ENCODE measurements at regions not wholly inside any gene's neighbourhood (a gene's known extent, or its start where the extent isn't known, plus 50 kb on each side); places are given as distances from the start of the nearest gene placed in this dataset.

DNA sequence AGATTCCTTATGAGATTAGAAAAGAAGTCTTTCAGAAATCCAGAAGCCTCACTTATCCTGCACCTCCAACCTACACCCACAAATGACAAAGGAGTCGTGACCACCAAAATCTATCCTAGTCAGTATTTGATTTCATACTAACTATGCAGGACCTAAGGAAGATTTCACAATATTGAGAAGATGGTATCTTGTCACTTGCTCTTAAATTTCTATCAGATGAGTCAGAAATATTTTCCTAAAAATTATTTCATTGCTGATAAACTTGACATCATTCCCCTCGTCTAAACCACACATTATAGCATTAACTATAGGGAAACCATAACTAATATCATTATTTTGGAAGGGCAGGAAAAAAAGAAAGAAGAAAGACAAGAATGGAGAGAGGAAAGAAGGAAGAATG lies 138.0 kb upstream of the THBS1 start:
- peaks cover 10% of the 10 kb centered on the region for H3K27me3 Mint-ChIP-seq (ENCODE audit: low read depth, poor library complexity)
- no peak overlapping the region for H3K4me3 Mint-ChIP-seq
- peaks cover 20% of the 10 kb centered on the region for H3K4me1 Mint-ChIP-seq
- DNase-seq: no peak
- H3K9me3 Mint-ChIP-seq: no peaks in the 10 kb centered on the region
- TF ChIP-seq, protein P1, sequence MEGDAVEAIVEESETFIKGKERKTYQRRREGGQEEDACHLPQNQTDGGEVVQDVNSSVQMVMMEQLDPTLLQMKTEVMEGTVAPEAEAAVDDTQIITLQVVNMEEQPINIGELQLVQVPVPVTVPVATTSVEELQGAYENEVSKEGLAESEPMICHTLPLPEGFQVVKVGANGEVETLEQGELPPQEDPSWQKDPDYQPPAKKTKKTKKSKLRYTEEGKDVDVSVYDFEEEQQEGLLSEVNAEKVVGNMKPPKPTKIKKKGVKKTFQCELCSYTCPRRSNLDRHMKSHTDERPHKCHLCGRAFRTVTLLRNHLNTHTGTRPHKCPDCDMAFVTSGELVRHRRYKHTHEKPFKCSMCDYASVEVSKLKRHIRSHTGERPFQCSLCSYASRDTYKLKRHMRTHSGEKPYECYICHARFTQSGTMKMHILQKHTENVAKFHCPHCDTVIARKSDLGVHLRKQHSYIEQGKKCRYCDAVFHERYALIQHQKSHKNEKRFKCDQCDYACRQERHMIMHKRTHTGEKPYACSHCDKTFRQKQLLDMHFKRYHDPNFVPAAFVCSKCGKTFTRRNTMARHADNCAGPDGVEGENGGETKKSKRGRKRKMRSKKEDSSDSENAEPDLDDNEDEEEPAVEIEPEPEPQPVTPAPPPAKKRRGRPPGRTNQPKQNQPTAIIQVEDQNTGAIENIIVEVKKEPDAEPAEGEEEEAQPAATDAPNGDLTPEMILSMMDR (IDR thresholded peaks at IDR 0.05): no peak
- no peak overlapping the region for H3K27ac Mint-ChIP-seq
- H3K36me3 Mint-ChIP-seq (ENCODE audit: low read depth): no peaks in the 10 kb centered on the region

DNA sequence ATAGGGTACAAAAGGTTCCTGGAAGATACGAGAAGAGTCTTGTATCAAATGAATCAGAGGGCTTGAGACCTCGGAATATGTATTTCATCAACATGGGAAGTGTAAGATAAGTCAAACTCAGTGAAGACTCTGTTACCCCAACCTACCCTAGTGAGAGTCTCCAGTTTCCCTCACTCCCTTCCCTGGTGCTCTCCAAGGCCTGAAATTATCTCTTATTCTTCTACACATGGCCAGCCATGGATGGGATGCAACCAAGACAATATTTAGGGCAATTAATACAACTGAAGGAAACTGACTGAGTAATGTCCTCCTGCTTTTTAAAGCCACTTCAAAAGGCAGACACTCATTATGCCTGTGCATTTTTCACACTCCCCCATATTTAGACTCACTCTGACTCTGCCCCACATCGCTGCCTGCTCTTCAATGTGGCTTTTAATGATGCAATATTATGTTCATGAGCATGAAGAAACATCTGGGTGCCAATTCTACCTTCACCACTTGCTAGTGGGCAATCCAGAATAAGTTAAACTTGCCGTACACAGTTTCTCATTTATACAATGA lies 137.1 kb upstream of the THBS1 start:
- DNase-seq: no peak
- H3K4me1 Mint-ChIP-seq: peaks cover 17% of the 10 kb centered on the region
- no peak overlapping the region for H3K4me3 Mint-ChIP-seq
- no peaks in the 10 kb centered on the region for H3K9me3 Mint-ChIP-seq
- H3K27me3 Mint-ChIP-seq (ENCODE audit: low read depth, poor library complexity): peaks cover 10% of the 10 kb centered on the region
- no peaks in the 10 kb centered on the region for H3K36me3 Mint-ChIP-seq (ENCODE audit: low read depth)
- H3K27ac Mint-ChIP-seq: no peak overlapping the region
- TF ChIP-seq, protein P1 (IDR thresholded peaks at IDR 0.05): no peak

DNA sequence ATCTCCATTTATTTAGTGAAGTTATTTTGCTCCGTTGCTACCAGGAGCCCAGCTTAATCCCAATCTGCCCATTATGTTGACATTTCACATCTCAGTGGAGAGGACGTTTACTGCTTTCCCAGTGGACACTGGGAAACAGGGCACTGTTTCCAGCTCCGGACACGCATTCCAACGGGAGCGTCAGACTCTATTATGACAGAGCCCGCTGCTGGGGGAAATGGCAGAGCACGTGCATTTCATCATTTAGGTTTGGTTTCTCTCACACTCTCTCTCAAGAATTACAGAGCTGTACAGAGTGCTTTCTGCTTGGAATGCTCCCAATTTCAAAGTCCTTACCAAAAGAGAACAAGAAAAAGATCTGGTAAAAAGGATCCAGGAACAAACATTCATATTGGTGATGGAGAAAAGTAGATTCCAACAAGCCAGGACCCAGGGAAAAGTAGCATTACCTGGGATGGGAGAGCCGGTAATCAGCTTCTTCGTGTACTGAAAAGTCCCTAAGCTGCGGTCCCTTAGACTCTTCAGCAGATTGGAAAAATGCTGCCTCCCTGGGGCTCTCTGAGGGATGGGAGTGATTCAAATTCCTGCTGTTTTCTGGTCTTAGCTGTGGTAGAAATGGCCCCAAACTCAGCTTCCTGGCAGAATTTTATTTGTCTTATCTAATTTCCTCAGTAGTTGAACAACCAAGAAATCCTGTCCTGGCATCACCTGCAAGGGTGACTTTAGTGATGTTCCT lies 136.0 kb upstream of the THBS1 start:
- no peak for DNase-seq
- TF ChIP-seq, protein P1 (IDR thresholded peaks at IDR 0.05): no peak
- no peak overlapping the region for H3K4me3 Mint-ChIP-seq
- H3K4me1 Mint-ChIP-seq: peaks cover 10% of the 10 kb centered on the region
- no peaks in the 10 kb centered on the region for H3K36me3 Mint-ChIP-seq (ENCODE audit: low read depth)
- no peak overlapping the region for H3K27ac Mint-ChIP-seq
- H3K27me3 Mint-ChIP-seq (ENCODE audit: low read depth, poor library complexity): peaks cover 10% of the 10 kb centered on the region
- peaks cover 4% of the 10 kb centered on the region for H3K9me3 Mint-ChIP-seq

DNA sequence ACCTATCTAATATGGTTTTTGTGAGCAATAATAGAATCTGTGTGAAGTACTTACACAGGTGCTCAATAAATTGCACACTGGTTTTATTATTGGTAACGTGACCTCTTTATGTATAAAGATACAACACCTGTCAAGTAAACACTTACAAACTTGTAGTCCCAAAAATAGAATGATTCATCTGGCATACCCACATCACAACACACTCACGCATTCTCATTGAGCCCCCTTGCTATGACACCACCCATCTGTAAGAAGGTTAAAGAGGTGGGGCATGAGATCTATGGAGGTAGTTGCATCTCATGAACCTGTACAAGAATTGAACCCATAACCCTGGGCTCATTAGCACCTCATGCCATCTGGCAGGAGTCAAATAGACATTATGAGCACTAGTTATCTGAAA lies 134.9 kb upstream of the THBS1 start:
- Mint-ChIP-seq H3K4me1 (peaks cover 10% of the 10 kb centered on the region), H3K9me3 (peaks cover 4% of the 10 kb centered on the region), H3K27ac (no peak overlapping the region), H3K27me3 (ENCODE audit: low read depth, poor library complexity) (peaks cover 8% of the 10 kb centered on the region), H3K4me3 (no peak overlapping the region), H3K36me3 (ENCODE audit: low read depth) (no peaks in the 10 kb centered on the region)
- TF ChIP-seq, protein P1 (IDR thresholded peaks at IDR 0.05): no peak
- no peak for DNase-seq

DNA sequence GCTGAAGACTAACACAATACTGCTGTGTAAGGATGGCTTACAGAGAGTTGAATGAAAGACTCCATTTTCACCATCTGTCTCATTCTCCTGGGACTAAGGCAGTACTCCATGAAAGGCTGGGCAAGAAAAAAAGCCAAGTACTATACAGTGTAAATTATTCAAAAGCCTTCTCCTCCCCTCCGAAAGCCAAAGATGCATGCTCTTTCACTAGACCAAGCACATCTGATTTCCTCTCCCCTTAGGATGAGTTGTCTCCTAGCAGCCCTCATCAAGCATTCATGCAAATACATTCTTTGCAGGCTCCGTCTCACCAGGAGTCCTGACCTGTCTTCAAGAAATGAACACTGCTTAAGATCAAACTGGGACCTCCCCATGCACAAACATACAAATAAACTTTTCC lies 133.5 kb upstream of the THBS1 start:
- no peaks in the 10 kb centered on the region for H3K36me3 Mint-ChIP-seq (ENCODE audit: low read depth)
- peaks cover 10% of the 10 kb centered on the region for H3K4me1 Mint-ChIP-seq
- TF ChIP-seq, protein P1 (IDR thresholded peaks at IDR 0.05): no peak
- peaks cover 4% of the 10 kb centered on the region for H3K27me3 Mint-ChIP-seq (ENCODE audit: low read depth, poor library complexity)
- H3K4me3 Mint-ChIP-seq: no peak overlapping the region
- DNase-seq: no peak
- peaks cover 4% of the 10 kb centered on the region for H3K9me3 Mint-ChIP-seq
- H3K27ac Mint-ChIP-seq: no peak overlapping the region

DNA sequence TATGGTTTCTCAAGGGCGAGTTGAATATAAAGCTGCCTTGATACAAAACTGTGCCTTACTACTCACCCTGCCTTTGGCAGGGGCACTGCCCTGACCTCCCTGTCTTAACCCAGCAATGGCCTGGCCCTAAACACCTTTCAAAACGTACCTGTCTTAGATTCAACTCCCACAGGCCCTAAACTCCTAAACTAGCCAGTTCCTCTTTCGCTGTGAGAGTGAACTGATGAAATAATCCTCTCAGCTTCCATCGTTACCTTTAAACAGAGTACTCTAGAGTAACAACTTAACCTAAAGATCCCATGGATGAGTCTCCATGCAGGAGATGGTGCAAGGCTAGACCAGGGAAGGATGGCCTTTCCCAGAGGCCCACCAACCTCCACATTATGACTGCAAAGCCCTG lies 133.0 kb upstream of the THBS1 start:
- H3K4me3 Mint-ChIP-seq: no peak overlapping the region
- H3K4me1 Mint-ChIP-seq: peaks cover 10% of the 10 kb centered on the region
- TF ChIP-seq, protein P1 (IDR thresholded peaks at IDR 0.05): no peak
- H3K36me3 Mint-ChIP-seq (ENCODE audit: low read depth): no peaks in the 10 kb centered on the region
- H3K27ac Mint-ChIP-seq: no peak overlapping the region
- H3K9me3 Mint-ChIP-seq: peaks cover 4% of the 10 kb centered on the region
- DNase-seq: no peak
- H3K27me3 Mint-ChIP-seq (ENCODE audit: low read depth, poor library complexity): peaks cover 4% of the 10 kb centered on the region

All from nephron progenitor cell (in vitro differentiated cells).